Ovary (tissue), 7 donors: ENCODE measurements at regions not wholly inside any gene's neighbourhood (a gene's known extent, or its start where the extent isn't known, plus 50 kb on each side); places are given as distances from the start of the nearest gene placed in this dataset.

Experiments used
- DNase-seq, 5 donors: peaks; one replicate each; pipeline ENCODE4 v3.0.0-alpha.2; 2019 to 2020
- H3K27ac ChIP-seq, 2 donors: fragments of 200-600 bp; one replicate each; pipeline versions ENCODE4 v1.5.1 to v1.8.0; 2019 to 2022
- H3K27me3 ChIP-seq: fragments of 200-600 bp; one replicate; pipeline ENCODE4 v1.8.0; 2022
- H3K36me3 ChIP-seq: fragments of 200-600 bp; sonication (generic); one replicate; pipeline ENCODE4 v1.5.1; 2019
- H3K4me1 ChIP-seq: one replicate; pipeline ENCODE4 v1.8.1; 2013; ENCODE audit warnings: mild to moderate bottlenecking, moderate library complexity; ENCODE audit not compliant: insufficient read depth
- H3K4me3 ChIP-seq: fragments of 200-600 bp; sonication (generic); one replicate; pipeline ENCODE4 v1.5.1; 2017
- H3K9me3 ChIP-seq, 2 donors: fragments of 200-600 bp in 1 of 2; sonication (generic) in 1 of 2; one replicate each; pipeline versions ENCODE4 v1.5.1 to v1.8.1; 2013 to 2019; ENCODE audit warnings: mild to moderate bottlenecking in 1 of 2, moderate library complexity in 1 of 2
- EP300 ChIP-seq: sonication (generic); formaldehyde crosslinking; IDR thresholded peaks from one replicate; pipeline ENCODE4 v1.6.1; 2017; ENCODE audit warnings: antibody characterized with exemption
- POLR2A ChIP-seq: fragments of 450-650 bp; IDR thresholded peaks from one replicate; pipeline ENCODE4 v1.6.1; 2017; ENCODE audit warnings: antibody characterized with exemption, mild to moderate bottlenecking, moderate library complexity
- WGBS, 3 donors: extraction: QIAGEN DNeasy Blood & Tissue Kit in 1 of 3; methylation state at CpG; one replicate each; pipeline versions ENCODE4 v1.1.5 to v1.1.7; 2013 to 2017; 5-methylcytosine and 5-hydroxymethylcytosine counted together
- intact Hi-C, 4 donors: fragments of 100-400 bp; cut with DNase I; formaldehyde crosslinking; loops; one replicate each; pipeline versions ENCODE4 v1.11.0 to v1.15.1; 2022 to 2023
- TF ChIP-seq, protein P1 (sequence below), 3 donors: fragments of 450-650 bp in 2 of 3; fragments of 200-600 bp in 1 of 3; IDR thresholded peaks; one replicate each; pipeline versions ENCODE4 v1.5.1 to v1.8.0; 2016 to 2022; ENCODE audit warnings: antibody characterized with exemption in 3 of 3, mild to moderate bottlenecking in 1 of 3
- donor health status: DM: no; HTN: no; CAD: no; lungs with moderate emphysema.
- donor health status: DM: no; HTN: no; CAD: no.
- donor health status: Bipolar disorder and iron deficiency.
- donor health status: DM: no; HTN: no; CAD: no.
- donor health status: DM: yes; HTN: yes; CAD: no.

DNA sequence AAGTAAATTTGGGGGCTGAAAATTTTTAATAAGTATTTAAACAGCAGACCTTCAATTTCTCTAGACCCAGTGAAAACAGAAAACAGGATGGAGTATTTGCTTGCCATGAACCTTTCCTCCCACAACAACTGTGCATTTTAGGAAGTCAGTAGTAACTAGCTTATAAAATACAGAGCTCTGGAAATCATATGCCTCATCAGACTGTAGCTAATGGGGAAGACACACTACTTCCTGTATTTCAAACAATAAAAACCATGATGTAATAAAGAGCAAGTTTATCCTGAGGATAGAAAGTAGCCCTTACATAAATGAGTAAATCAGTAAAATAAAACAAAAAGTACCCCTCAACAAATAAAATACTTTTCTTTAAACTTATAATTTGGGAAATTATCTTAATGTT, 280.1 kb upstream of the ZFP42 start:
- no peaks in the 10 kb centered on the region for H3K27me3 ChIP-seq
- no peaks in the 10 kb centered on the region for H3K4me1 ChIP-seq
- no peaks in the 10 kb centered on the region for H3K36me3 ChIP-seq
- H3K27ac ChIP-seq, result no peak overlapping the region
- DNase-seq, result no peak
- H3K4me3 ChIP-seq, result no peak overlapping the region
- TF ChIP-seq, protein P1, sequence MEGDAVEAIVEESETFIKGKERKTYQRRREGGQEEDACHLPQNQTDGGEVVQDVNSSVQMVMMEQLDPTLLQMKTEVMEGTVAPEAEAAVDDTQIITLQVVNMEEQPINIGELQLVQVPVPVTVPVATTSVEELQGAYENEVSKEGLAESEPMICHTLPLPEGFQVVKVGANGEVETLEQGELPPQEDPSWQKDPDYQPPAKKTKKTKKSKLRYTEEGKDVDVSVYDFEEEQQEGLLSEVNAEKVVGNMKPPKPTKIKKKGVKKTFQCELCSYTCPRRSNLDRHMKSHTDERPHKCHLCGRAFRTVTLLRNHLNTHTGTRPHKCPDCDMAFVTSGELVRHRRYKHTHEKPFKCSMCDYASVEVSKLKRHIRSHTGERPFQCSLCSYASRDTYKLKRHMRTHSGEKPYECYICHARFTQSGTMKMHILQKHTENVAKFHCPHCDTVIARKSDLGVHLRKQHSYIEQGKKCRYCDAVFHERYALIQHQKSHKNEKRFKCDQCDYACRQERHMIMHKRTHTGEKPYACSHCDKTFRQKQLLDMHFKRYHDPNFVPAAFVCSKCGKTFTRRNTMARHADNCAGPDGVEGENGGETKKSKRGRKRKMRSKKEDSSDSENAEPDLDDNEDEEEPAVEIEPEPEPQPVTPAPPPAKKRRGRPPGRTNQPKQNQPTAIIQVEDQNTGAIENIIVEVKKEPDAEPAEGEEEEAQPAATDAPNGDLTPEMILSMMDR (IDR thresholded peaks at IDR 0.05), result no peak
- TF ChIP-seq POLR2A, result no peak
- no peak for TF ChIP-seq EP300
- intact Hi-C loops, result no loop called here
- H3K9me3 ChIP-seq, result no peaks in the 10 kb centered on the region

DNA sequence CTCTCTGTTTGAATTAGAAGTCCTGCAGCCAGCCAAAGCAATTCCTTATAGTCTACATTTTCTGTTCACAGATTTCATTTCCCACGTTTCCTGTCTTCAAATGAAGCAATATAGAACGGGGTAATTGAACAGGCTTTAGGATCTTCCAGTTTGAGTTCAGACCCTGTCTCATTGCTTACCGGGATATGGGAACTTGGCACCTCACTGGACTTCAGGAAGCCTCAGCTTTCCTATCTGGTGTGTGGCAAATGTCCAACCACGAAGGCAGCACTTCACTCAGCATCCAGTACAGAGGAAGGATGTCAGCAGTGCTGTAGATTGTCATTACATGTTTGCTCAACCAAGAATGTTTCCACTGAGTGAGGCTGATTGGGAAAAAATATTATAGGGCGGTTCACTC, 271.1 kb upstream of the ZFP42 start:
- Histone ChIP-seq H3K36me3 (no peaks in the 10 kb centered on the region), H3K27me3 (no peaks in the 10 kb centered on the region), H3K27ac (no peak overlapping the region), H3K9me3 (no peaks in the 10 kb centered on the region), H3K4me3 (no peak overlapping the region), H3K4me1 (no peaks in the 10 kb centered on the region)
- intact Hi-C loops, result no loop called here
- no peak for DNase-seq
- TF ChIP-seq POLR2A, result no peak
- TF ChIP-seq, protein P1 (IDR thresholded peaks at IDR 0.05), result no peak
- TF ChIP-seq EP300, result no peak
- WGBS, 3 donors, result 51 to 68% (median 58%) methylated on average over 5 of the region's 5 CpGs

DNA sequence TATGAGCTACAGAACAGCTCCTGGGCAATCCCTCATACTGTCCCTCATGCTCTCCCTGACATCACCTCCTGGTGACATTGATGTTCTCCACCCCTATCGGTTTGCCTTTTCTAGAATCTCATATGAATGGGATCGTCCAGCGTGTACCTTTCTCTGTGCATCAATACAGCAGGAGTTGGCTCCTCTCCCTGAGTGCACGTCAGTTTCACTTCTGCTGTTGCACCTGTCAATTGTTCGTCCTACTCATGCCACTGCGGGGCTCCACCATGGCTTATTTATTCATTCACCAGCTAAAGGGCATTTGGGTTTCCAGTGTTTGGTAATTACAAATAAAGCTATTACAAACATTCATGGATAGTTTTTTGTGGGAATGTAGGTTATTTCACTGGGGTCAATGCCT, 269.1 kb upstream of the ZFP42 start:
- intact Hi-C loops, result no loop called here
- TF ChIP-seq EP300 (no peak), POLR2A (no peak)
- TF ChIP-seq, protein P1 (IDR thresholded peaks at IDR 0.05), result no peak
- H3K27ac ChIP-seq, result no peak overlapping the region
- DNase-seq, result no peak
- 88 to 93% (median 93%) methylated on average over 6 of the region's 6 CpGs for WGBS, 3 donors
- no peaks in the 10 kb centered on the region for H3K36me3 ChIP-seq
- no peaks in the 10 kb centered on the region for H3K9me3 ChIP-seq
- H3K4me1 ChIP-seq, result no peaks in the 10 kb centered on the region
- no peaks in the 10 kb centered on the region for H3K27me3 ChIP-seq
- no peak overlapping the region for H3K4me3 ChIP-seq

DNA sequence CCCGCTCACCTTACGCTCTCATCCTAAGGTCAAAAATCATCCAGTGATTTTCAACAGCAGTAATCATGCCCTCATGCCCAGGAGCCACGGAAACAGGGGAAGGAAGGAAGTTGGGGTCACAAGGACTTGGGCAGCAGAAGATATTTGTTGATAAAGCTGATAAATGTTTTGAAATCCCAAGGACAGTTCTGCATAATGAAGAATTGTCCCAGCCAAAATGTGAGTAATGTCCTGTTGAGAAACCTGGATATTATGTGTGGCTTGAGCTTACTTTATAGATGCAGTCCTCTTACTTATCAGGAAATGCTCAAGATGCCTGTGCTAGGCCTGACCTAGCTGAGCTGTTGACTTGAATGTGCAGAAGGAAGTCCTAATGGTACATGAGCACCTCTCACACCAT, 263.0 kb upstream of the ZFP42 start:
- Histone ChIP-seq H3K27ac (no peak overlapping the region), H3K36me3 (no peaks in the 10 kb centered on the region), H3K4me1 (no peaks in the 10 kb centered on the region), H3K27me3 (no peaks in the 10 kb centered on the region), H3K4me3 (no peak overlapping the region), H3K9me3 (peaks cover 0 to 2% of the 10 kb centered on the region in 2 donors)
- intact Hi-C loops, result no loop called here
- 78% methylated on average over 3 of the region's 3 CpGs for WGBS, 3 donors
- TF ChIP-seq POLR2A (no peak), EP300 (no peak)
- TF ChIP-seq, protein P1 (IDR thresholded peaks at IDR 0.05), result no peak
- DNase-seq, result no peak

DNA sequence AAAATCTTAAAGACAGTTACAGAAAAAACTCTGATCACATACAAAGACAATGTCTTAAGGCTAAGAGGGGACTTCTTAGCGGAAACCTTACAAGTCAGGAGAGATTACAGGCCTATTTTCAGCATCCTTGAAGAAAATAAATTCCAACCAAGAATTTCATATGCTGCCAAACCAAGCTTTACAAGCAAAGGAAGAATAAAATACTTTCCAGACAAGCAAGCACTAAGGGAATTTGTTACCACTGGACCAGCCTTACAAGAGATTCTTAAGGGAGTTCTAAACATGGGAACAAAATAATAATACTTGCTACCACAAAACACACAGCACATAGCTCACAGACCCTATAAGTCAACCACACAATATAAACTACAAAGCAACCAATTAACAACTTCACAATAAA, 255.8 kb upstream of the ZFP42 start:
- WGBS, 3 donors, result 89 to 100% (median 92%) methylated on average over 1 of the region's 1 CpG

More for the DNA sequence above, 255.8 kb upstream of the ZFP42 start:
- Histone ChIP-seq H3K4me1 (no peaks in the 10 kb centered on the region), H3K27me3 (no peaks in the 10 kb centered on the region), H3K27ac (no peak overlapping the region), H3K36me3 (no peaks in the 10 kb centered on the region), H3K9me3 (no peaks in the 10 kb centered on the region), H3K4me3 (no peak overlapping the region)
- TF ChIP-seq, protein P1 (IDR thresholded peaks at IDR 0.05), result no peak
- TF ChIP-seq POLR2A, result no peak
- TF ChIP-seq EP300, result no peak
- DNase-seq, result no peak
- intact Hi-C loops, result no loop called here
